Esophagus muscularis mucosa (tissue), 4 donors: ENCODE measurements at regions not wholly inside any gene's neighbourhood (a gene's known extent, or its start where the extent isn't known, plus 50 kb on each side); places are given as distances from the start of the nearest gene placed in this dataset.

ENCODE experiments used
- DNase-seq: peaks from one replicate; pipeline ENCODE4 v3.0.0-alpha.2; 2017; ENCODE audit errors: extremely low spot score
- H3K27ac ChIP-seq, 4 donors: fragments of 200-600 bp; sonication (generic); replicated peaks in 1 of 4; 1 replicate in 3 of 4; 2 replicates in 1 of 4; pipeline ENCODE4 v1.5.1; 2016 to 2019; ENCODE audit warnings: mild to moderate bottlenecking in 1 of 4
- H3K27me3 ChIP-seq, 4 donors: fragments of 200-600 bp; sonication (generic); one replicate each; pipeline versions ENCODE4 v1.5.1 to v1.6.0; 2016 to 2019
- H3K36me3 ChIP-seq, 4 donors: fragments of 200-600 bp; sonication (generic); one replicate each; pipeline ENCODE4 v1.5.1; 2016 to 2019
- H3K4me1 ChIP-seq, 4 donors: fragments of 200-600 bp; sonication (generic); one replicate each; pipeline ENCODE4 v1.5.1; 2016 to 2019
- H3K4me3 ChIP-seq, 4 donors: fragments of 200-600 bp; sonication (generic); 1 replicate in 2 of 4; 2 replicates in 2 of 4; pipeline ENCODE4 v1.5.1; 2016 to 2019; ENCODE audit warnings: mild to moderate bottlenecking in 4 of 4, moderate library complexity in 1 of 4
- H3K9me3 ChIP-seq, 4 donors: fragments of 200-600 bp; sonication (generic); 1 replicate in 3 of 4; 2 replicates in 1 of 4; pipeline ENCODE4 v1.5.1; 2016 to 2019
- CTCF ChIP-seq, 3 experiments: fragments of 200-600 bp in 2 of 3; fragments of 450-650 bp in 1 of 3; sonication (generic) in 2 of 3; IDR thresholded peaks; one replicate each; pipeline ENCODE4 v1.5.1; 2017 to 2019; ENCODE audit warnings: antibody characterized with exemption in 3 of 3, mild to moderate bottlenecking in 2 of 3, moderate library complexity in 1 of 3
- EP300 ChIP-seq: sonication (generic); formaldehyde crosslinking; IDR thresholded peaks from one replicate; pipeline ENCODE4 v1.6.1; 2017; ENCODE audit warnings: antibody characterized with exemption
- POLR2A ChIP-seq: fragments of 450-650 bp; IDR thresholded peaks from one replicate; pipeline ENCODE4 v1.6.1; 2017; ENCODE audit warnings: antibody characterized with exemption, moderate library complexity, mild to moderate bottlenecking, low read depth
- POLR2AphosphoS5 ChIP-seq, 2 donors: sonication (generic); formaldehyde crosslinking; IDR thresholded peaks; one replicate each; pipeline ENCODE4 v1.6.1; 2017; ENCODE audit warnings: antibody characterized with exemption in 2 of 2
- WGBS: methylation state at CpG from one replicate; pipeline ENCODE4 v1.1.5; 2018; 5-methylcytosine and 5-hydroxymethylcytosine counted together
- intact Hi-C: fragments of 100-400 bp; cut with DNase I; formaldehyde crosslinking; loops from one replicate; pipeline ENCODE4 v1.15.1; 2023

DNA sequence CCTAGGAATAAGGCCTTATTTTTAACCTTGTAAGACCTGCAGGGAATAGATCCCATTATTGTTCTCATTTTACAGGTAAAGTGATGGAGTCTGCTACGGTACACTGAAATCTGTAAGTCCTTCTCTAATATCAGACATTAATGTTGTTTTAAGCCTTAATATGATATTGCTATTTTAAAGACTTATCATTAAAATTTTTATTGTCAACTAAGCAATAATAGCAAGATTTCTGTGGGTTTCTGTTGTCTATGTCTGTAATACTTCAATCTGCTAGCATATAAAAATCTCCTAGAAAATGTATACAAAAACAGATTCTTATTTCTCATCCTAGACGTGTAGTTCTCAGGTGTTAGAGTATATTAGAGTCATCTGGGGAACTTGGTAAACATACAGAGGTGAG is 317.5 kb upstream of the TENM4 start:
- TF ChIP-seq EP300 (no peak), CTCF (IDR thresholded peaks at IDR 0.05) (no peak), POLR2A (no peak), POLR2AphosphoS5 (IDR thresholded peaks at IDR 0.05) (no peak)
- H3K27ac ChIP-seq, result no peak overlapping the region
- intact Hi-C loops, result no loop called here
- no peaks in the 10 kb centered on the region for H3K4me1 ChIP-seq
- no peaks in the 10 kb centered on the region for H3K36me3 ChIP-seq
- no peaks in the 10 kb centered on the region for H3K9me3 ChIP-seq
- no peak overlapping the region for H3K4me3 ChIP-seq
- no peak for DNase-seq
- no peaks in the 10 kb centered on the region for H3K27me3 ChIP-seq
- 41% methylated on average over 2 of the region's 2 CpGs for WGBS

GRCh38 chr11:79747406-79747805 is 306.6 kb upstream of the TENM4 start:
- no peaks in the 10 kb centered on the region for H3K9me3 ChIP-seq
- intact Hi-C loops, result no loop called here
- H3K27me3 ChIP-seq, result no peaks in the 10 kb centered on the region
- no peak overlapping the region for H3K27ac ChIP-seq
- no peak for DNase-seq
- TF ChIP-seq POLR2AphosphoS5 (IDR thresholded peaks at IDR 0.05), result no peak
- no peak for TF ChIP-seq CTCF (IDR thresholded peaks at IDR 0.05)
- TF ChIP-seq POLR2A, result no peak
- no peak for TF ChIP-seq EP300
- no peaks in the 10 kb centered on the region for H3K36me3 ChIP-seq
- no peaks in the 10 kb centered on the region for H3K4me1 ChIP-seq
- H3K4me3 ChIP-seq, result no peak overlapping the region
- 100% methylated on average over 1 of the region's 1 CpG for WGBS

DNA sequence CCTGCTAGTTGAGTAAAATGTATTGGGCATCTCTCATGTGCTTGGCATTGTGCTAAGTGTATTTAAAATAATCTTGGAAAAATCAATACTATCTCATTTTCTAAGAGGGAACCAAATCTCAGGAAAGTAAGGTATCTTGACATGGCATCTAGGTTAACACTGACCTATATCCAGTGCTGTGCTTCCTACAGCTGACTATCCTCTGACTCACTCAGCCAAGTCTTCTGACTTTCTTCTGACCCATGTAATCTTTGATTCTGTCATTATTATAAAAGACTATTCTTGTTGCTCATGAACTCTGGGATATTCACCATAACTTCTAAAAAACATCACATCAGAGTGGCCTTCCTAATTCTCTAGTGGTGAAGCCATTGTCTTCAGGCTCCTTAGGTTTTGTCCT is 304.1 kb upstream of the TENM4 start:
- no peak for DNase-seq
- TF ChIP-seq POLR2A, result no peak
- TF ChIP-seq POLR2AphosphoS5 (IDR thresholded peaks at IDR 0.05), result no peak
- no peak for TF ChIP-seq CTCF (IDR thresholded peaks at IDR 0.05)
- no peak for TF ChIP-seq EP300

DNA sequence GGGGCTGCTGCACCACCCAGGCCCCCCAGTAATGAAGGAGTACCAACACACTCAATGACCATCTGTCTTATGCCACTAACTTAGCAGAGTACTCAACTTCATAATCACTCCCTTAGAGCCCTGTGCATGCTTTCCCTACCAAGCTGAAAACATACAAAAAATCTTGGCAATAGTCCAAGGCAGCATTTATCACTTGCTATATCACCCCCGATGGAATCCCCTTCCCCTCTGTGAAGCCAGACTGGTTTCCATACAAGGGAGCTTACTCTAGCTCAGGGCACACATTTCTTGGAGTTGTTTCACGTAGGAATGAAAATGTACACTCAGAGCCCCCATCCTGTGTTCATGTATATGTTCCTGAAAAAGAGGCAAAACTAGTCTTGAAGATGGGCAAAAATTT is 301.3 kb upstream of the TENM4 start:
- Histone ChIP-seq H3K27ac (no peak overlapping the region), H3K36me3 (no peaks in the 10 kb centered on the region), H3K9me3 (no peaks in the 10 kb centered on the region), H3K4me3 (no peak overlapping the region), H3K4me1 (no peaks in the 10 kb centered on the region), H3K27me3 (no peaks in the 10 kb centered on the region)
- WGBS, result 44% methylated on average over 2 of the region's 2 CpGs
- intact Hi-C loops, result no loop called here
- DNase-seq, result no peak
- no peak for TF ChIP-seq POLR2AphosphoS5 (IDR thresholded peaks at IDR 0.05)
- no peak for TF ChIP-seq POLR2A
- no peak for TF ChIP-seq EP300
- TF ChIP-seq CTCF (IDR thresholded peaks at IDR 0.05), result no peak

More for the DNA sequence above, 304.1 kb upstream of the TENM4 start:
- H3K27me3 ChIP-seq, result no peaks in the 10 kb centered on the region
- intact Hi-C loops, result no loop called here
- no peaks in the 10 kb centered on the region for H3K36me3 ChIP-seq
- no peak overlapping the region for H3K4me3 ChIP-seq
- H3K27ac ChIP-seq, result no peak overlapping the region
- no peaks in the 10 kb centered on the region for H3K9me3 ChIP-seq
- H3K4me1 ChIP-seq, result no peaks in the 10 kb centered on the region

GRCh38 chr11:79739591-79739990 is 298.8 kb upstream of the TENM4 start:
- H3K27ac ChIP-seq, result no peak overlapping the region
- H3K4me3 ChIP-seq, result no peak overlapping the region
- no peaks in the 10 kb centered on the region for H3K4me1 ChIP-seq
- no peak for DNase-seq
- intact Hi-C loops, result no loop called here
- no peaks in the 10 kb centered on the region for H3K27me3 ChIP-seq
- H3K36me3 ChIP-seq, result no peaks in the 10 kb centered on the region
- TF ChIP-seq CTCF (IDR thresholded peaks at IDR 0.05), result no peak
- TF ChIP-seq POLR2A, result no peak
- no peak for TF ChIP-seq EP300
- 80% methylated on average over 5 of the region's 5 CpGs for WGBS
- no peaks in the 10 kb centered on the region for H3K9me3 ChIP-seq
